ENCODE measurements at regions not wholly inside any gene's neighbourhood (a gene's known extent, or its start where the extent isn't known, plus 50 kb on each side); places are given as distances from the start of the nearest gene placed in this dataset.

GRCh38 chr2:12490641-12491040, 226.1 kb upstream of the TRIB2 start:
- no peak for TF ChIP-seq CTCF (IDR thresholded peaks at IDR 0.05; ENCODE audit: low read depth, low read length, poor library complexity, severe bottlenecking)
- no peak for TF ChIP-seq EZH2phosphoT487 (IDR thresholded peaks at IDR 0.05; ENCODE audit: borderline replicate concordance, low read length)
